ENCODE measurements at regions not wholly inside any gene's neighbourhood (a gene's known extent, or its start where the extent isn't known, plus 50 kb on each side); places are given as distances from the start of the nearest gene placed in this dataset.
"Not testable (repeated sequence)": the region's sequence is repeated elsewhere in the genome, so short reads cannot be mapped to it uniquely, and the experiment has no call there.

GRCh38 chr5:35561396-35561795 lies 56.3 kb upstream of the SPEF2 start:
- DNase-seq (ENCODE audit: low spot score) = no peak

GRCh38 chr5:35557748-35558147 lies 59.9 kb upstream of the SPEF2 start:
- no peak for DNase-seq (ENCODE audit: low spot score)

- no peak for DNase-seq (ENCODE audit: low spot score)
Measured at GRCh38 chr5:35557199-35557598, 60.5 kb upstream of the SPEF2 start.

GRCh38 chr5:35554016-35554415 lies 63.6 kb upstream of the SPEF2 start:
- DNase-seq (ENCODE audit: low spot score) = no peak

GRCh38 chr5:35545190-35545589 lies 72.5 kb upstream of the SPEF2 start:
- no peak for DNase-seq (ENCODE audit: low spot score)

GRCh38 chr5:35543408-35543807 lies 74.3 kb upstream of the SPEF2 start:
- no peak for DNase-seq (ENCODE audit: low spot score)

GRCh38 chr5:35540002-35540401 lies 77.7 kb upstream of the SPEF2 start:
- no peak for DNase-seq (ENCODE audit: low spot score)

GRCh38 chr5:35538198-35538931 lies 79.3 kb upstream of the SPEF2 start:
- DNase-seq (ENCODE audit: low spot score) = no peak

- DNase-seq (ENCODE audit: low spot score) = no peak
Measured at GRCh38 chr5:35533156-35533555, 84.5 kb upstream of the SPEF2 start.

- not testable (repeated sequence) for DNase-seq (ENCODE audit: low spot score)
Measured at GRCh38 chr5:35531553-35531952, 86.1 kb upstream of the SPEF2 start.

GRCh38 chr5:35518104-35518503 lies 99.6 kb upstream of the SPEF2 start:
- no peak for DNase-seq (ENCODE audit: low spot score)

- DNase-seq (ENCODE audit: low spot score) = no peak
Measured at GRCh38 chr5:35516271-35516670, 101.4 kb upstream of the SPEF2 start.

GRCh38 chr5:35513612-35514011 lies 104.1 kb upstream of the SPEF2 start:
- no peak for DNase-seq (ENCODE audit: low spot score)

GRCh38 chr5:35502206-35502605 lies 115.5 kb upstream of the SPEF2 start:
- DNase-seq (ENCODE audit: low spot score) = no peak

- no peak for DNase-seq (ENCODE audit: low spot score)
Measured at GRCh38 chr5:35488791-35489190, 128.9 kb upstream of the SPEF2 start.

- DNase-seq (ENCODE audit: low spot score) = no peak
Measured at GRCh38 chr5:35488055-35488454, 129.6 kb upstream of the SPEF2 start.

GRCh38 chr5:35487233-35488025 lies 130.2 kb upstream of the SPEF2 start:
- DNase-seq (ENCODE audit: low spot score) = no peak

GRCh38 chr5:35485487-35485886 lies 132.2 kb upstream of the SPEF2 start:
- no peak for DNase-seq (ENCODE audit: low spot score)

GRCh38 chr5:35484241-35484640 lies 133.4 kb upstream of the SPEF2 start:
- DNase-seq (ENCODE audit: low spot score) = no peak

GRCh38 chr5:35483780-35484179 lies 133.9 kb upstream of the SPEF2 start:
- DNase-seq (ENCODE audit: low spot score) = no peak

- no peak for DNase-seq (ENCODE audit: low spot score)
Measured at GRCh38 chr5:35483191-35483590, 134.5 kb upstream of the SPEF2 start.

GRCh38 chr5:35482167-35482755 lies 135.4 kb upstream of the SPEF2 start:
- DNase-seq (ENCODE audit: low spot score) = no peak
